ENCODE measurements at regions not wholly inside any gene's neighbourhood (a gene's known extent, or its start where the extent isn't known, plus 50 kb on each side); places are given as distances from the start of the nearest gene placed in this dataset.

GRCh38 chr9:108743901-108744371 lies 111.8 kb downstream of the ACTL7B start (continued):
- TF ChIP-seq ARID4A (CRISPR knock-in tag; IDR thresholded peaks at IDR 0.05; ENCODE audit: borderline replicate concordance) (peak; percentile 68; the same call in 1 of the 2 replicates), CREB3 (CRISPR knock-in tag; IDR thresholded peaks at IDR 0.05) (no peak), ZNF746 (CRISPR knock-in tag; IDR thresholded peaks at IDR 0.05) (no peak), CCAR2 (optimal IDR thresholded peaks at IDR 0.05; ENCODE audit: low read depth, low read length) (no peak), ZNF331 (CRISPR knock-in tag; IDR thresholded peaks at IDR 0.05) (peak; percentile 25; the same call in 1 of the 2 replicates), TOE1 (CRISPR knock-in tag; IDR thresholded peaks at IDR 0.05) (no peak), ISL2 (CRISPR knock-in tag; IDR thresholded peaks at IDR 0.05) (no peak), MATR3 (CRISPR knock-in tag; IDR thresholded peaks at IDR 0.05) (no peak), ZNF598 (CRISPR knock-in tag; IDR thresholded peaks at IDR 0.05; ENCODE audit: borderline replicate concordance) (no peak), EED (CRISPR knock-in tag; IDR thresholded peaks at IDR 0.05) (no peak), EHMT2 (IDR thresholded peaks at IDR 0.05; ENCODE audit: borderline replicate concordance, low read depth, low read length) (peak; percentile 34; the same call in 1 of the 2 replicates), ZNF589 (CRISPR knock-in tag; conservative IDR thresholded peaks at IDR 0.05) (no peak), MXD1 (CRISPR knock-in tag; IDR thresholded peaks at IDR 0.05) (no peak), ZFP37 (CRISPR knock-in tag; IDR thresholded peaks at IDR 0.05; ENCODE audit: borderline replicate concordance) (no peak), TAF1 (CRISPR knock-in tag; IDR thresholded peaks at IDR 0.05) (no peak), ZBED4 (CRISPR knock-in tag; IDR thresholded peaks at IDR 0.05; ENCODE audit: borderline replicate concordance) (no peak), PRDM10 (CRISPR knock-in tag; IDR thresholded peaks at IDR 0.05; ENCODE audit: low read depth) (no peak)

All from HepG2 (cell line).